K562 (cell line): ENCODE measurements at regions not wholly inside any gene's neighbourhood (a gene's known extent, or its start where the extent isn't known, plus 50 kb on each side); places are given as distances from the start of the nearest gene placed in this dataset.

Experiments
- EZH2 ChIP-seq: IDR thresholded peaks from 2 replicates; pipeline ENCODE4 v1.6.1; 2012; ENCODE audit warnings: low read depth, mild to moderate bottlenecking, inconsistent platforms, low read length, borderline replicate concordance
- FOXJ3 ChIP-seq: sonication (generic); formaldehyde crosslinking; IDR thresholded peaks from 2 replicates; pipeline ENCODE4 v1.4.0; 2020; ENCODE audit warnings: mild to moderate bottlenecking, missing genetic modification reagents
- NBN ChIP-seq: fragments of 450-650 bp; IDR thresholded peaks from 2 replicates; pipeline ENCODE4 v1.6.1; 2016; ENCODE audit warnings: low read depth, mild to moderate bottlenecking
- POLR2G ChIP-seq: fragments of 200-400 bp; formaldehyde crosslinking; IDR thresholded peaks from 2 replicates; pipeline ENCODE4 v1.6.1; 2017; ENCODE audit warnings: low read depth, mild to moderate bottlenecking, antibody characterized with exemption, low read length, moderate library complexity
- SMC3 ChIP-seq: conservative IDR thresholded peaks from 2 replicates; pipeline ENCODE4 v1.6.1; 2011; ENCODE audit warnings: low read depth, low read length, improper control_type of control experiment; ENCODE audit not compliant: insufficient read depth
- ZNF324 ChIP-seq: fragments of 250-450 bp; sonication (Bioruptor Pico); IDR thresholded peaks from 2 replicates; pipeline ENCODE4 v1.4.0; 2020; ENCODE audit warnings: mild to moderate bottlenecking
- ZNF699 ChIP-seq: fragments of 250-450 bp; sonication (Bioruptor Pico); IDR thresholded peaks from 2 replicates; pipeline ENCODE4 v1.8.0; 2021; ENCODE audit warnings: mild to moderate bottlenecking, moderate library complexity; ENCODE audit not compliant: insufficient replicate concordance
- ZZZ3 ChIP-seq: fragments of 450-650 bp; IDR thresholded peaks from 2 replicates; pipeline ENCODE4 v1.6.1; 2016; ENCODE audit warnings: antibody characterized with exemption, mild to moderate bottlenecking, moderate library complexity
- TF ChIP-seq, protein P1 (sequence below): fragments of 250-450 bp; sonication (Bioruptor Pico); IDR thresholded peaks from 2 replicates; pipeline ENCODE4 v1.5.0; 2020; ENCODE audit warnings: mild to moderate bottlenecking
- TF ChIP-seq, protein P2 (sequence below), 3 experiments: IDR thresholded peaks in 2 of 3; conservative IDR thresholded peaks in 1 of 3; 2 replicates each; pipeline ENCODE4 v1.5.1; 2011 to 2012; ENCODE audit warnings: low read length in 3 of 3, mild to moderate bottlenecking in 3 of 3, control low read depth in 2 of 3, improper control_type of control experiment in 1 of 3, inconsistent platforms in 1 of 3, low read depth in 1 of 3, mixed read lengths in 1 of 3, moderate library complexity in 1 of 3; ENCODE audit not compliant: insufficient read depth in 2 of 3

DNA sequence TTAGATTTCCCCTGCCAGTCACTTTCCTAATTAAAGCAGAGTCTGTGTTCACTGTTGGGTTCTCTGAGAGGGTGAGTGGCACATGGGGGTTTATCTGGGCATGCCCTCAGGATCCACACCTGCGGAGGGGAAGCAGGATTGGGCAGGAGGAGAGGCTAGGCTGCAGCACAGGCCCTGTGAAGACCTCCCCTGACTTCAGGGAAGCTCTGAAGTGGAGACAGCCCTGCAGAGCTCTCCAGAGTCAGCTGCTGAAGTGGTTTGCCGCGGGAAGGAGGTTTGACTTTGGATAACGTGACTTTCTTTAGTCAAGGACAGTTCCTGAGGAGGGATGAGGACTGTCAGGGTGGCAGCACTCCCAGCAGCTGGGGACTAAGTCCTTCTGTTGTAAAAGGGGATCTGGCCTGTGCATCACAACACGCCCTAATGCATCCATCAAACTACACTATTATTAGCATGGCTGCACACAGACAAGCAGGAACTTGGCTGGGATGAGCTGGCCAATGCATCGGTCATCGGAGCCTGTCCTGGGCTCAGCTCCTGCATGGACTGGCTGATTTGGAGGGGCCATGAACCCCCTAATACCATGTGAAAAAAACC, 50.9 kb upstream of the LEP start:
- TF ChIP-seq, protein P1, sequence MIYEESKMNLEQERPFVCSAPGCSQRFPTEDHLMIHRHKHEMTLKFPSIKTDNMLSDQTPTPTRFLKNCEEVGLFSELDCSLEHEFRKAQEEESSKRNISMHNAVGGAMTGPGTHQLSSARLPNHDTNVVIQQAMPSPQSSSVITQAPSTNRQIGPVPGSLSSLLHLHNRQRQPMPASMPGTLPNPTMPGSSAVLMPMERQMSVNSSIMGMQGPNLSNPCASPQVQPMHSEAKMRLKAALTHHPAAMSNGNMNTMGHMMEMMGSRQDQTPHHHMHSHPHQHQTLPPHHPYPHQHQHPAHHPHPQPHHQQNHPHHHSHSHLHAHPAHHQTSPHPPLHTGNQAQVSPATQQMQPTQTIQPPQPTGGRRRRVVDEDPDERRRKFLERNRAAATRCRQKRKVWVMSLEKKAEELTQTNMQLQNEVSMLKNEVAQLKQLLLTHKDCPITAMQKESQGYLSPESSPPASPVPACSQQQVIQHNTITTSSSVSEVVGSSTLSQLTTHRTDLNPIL, result no peak
- TF ChIP-seq, protein P2, sequence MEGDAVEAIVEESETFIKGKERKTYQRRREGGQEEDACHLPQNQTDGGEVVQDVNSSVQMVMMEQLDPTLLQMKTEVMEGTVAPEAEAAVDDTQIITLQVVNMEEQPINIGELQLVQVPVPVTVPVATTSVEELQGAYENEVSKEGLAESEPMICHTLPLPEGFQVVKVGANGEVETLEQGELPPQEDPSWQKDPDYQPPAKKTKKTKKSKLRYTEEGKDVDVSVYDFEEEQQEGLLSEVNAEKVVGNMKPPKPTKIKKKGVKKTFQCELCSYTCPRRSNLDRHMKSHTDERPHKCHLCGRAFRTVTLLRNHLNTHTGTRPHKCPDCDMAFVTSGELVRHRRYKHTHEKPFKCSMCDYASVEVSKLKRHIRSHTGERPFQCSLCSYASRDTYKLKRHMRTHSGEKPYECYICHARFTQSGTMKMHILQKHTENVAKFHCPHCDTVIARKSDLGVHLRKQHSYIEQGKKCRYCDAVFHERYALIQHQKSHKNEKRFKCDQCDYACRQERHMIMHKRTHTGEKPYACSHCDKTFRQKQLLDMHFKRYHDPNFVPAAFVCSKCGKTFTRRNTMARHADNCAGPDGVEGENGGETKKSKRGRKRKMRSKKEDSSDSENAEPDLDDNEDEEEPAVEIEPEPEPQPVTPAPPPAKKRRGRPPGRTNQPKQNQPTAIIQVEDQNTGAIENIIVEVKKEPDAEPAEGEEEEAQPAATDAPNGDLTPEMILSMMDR (IDR thresholded peaks at IDR 0.05 in 2 of 3, conservative IDR thresholded peaks at IDR 0.05 in 1 of 3; ENCODE audit: insufficient read depth in 2 of 3, low read depth in 1 of 3, low read length in 3 of 3), result no peak
- TF ChIP-seq FOXJ3 (CRISPR knock-in tag), result no peak
- no peak for TF ChIP-seq SMC3
- no peak for TF ChIP-seq ZNF324
- TF ChIP-seq POLR2G, result no peak
- no peak for TF ChIP-seq ZZZ3
- TF ChIP-seq EZH2, result no peak
- TF ChIP-seq NBN, result no peak
- no peak for TF ChIP-seq ZNF699 (CRISPR knock-in tag)
